ENCODE measurements at regions not wholly inside any gene's neighbourhood (a gene's known extent, or its start where the extent isn't known, plus 50 kb on each side); places are given as distances from the start of the nearest gene placed in this dataset.

DNA sequence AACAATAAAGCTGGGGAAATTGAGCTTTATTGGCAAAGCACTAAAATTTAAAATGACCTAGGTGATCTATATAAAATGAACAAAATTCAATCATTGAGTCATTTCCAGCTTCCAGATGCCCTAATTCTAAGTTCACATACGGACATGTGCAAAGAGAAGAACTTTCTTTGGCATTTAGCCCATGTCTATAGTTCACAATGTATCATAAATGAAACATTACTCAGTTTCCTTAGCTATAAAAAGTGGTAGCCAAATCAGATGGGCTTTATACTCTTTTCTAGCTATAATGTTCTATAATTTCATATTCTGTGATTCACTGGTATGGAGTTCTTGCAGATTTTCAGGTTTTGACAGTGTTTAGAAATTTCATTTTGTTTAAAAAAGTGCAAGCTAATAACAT is 327.4 kb downstream of the KCTD8 start:
- Histone ChIP-seq H3K27me3 (replicated peaks; ENCODE audit: insufficient read depth) (no peaks in the 10 kb centered on the region), H3K9me3 (no peaks in the 10 kb centered on the region), H3K27ac (no peak overlapping the region), H3K4me3 (no peak overlapping the region), H3K4me1 (replicated peaks) (no peaks in the 10 kb centered on the region), H3K36me3 (no peaks in the 10 kb centered on the region)
- intact Hi-C loops (cut with DNase I), result no loop called here
- TF ChIP-seq POLR2AphosphoS5 (IDR thresholded peaks at IDR 0.05) (no peak), POLR2A (IDR thresholded peaks at IDR 0.05) (no peak), CTCF (IDR thresholded peaks at IDR 0.05) (no peak)
- whole genome bisulfite sequencing, result 44% methylated on average over 1 of the region's 1 CpG
- no peak for DNase-seq (ENCODE audit: low spot score)

Small RNAs in the stretch of these regions (small RNA-seq; reads per million reads assigned to genes)
- 0 reads per million in 2 donors for gene AC098590.2
- 0 reads per million in 2 donors for gene RN7SL193P
